IMR-90 (cell line): ENCODE measurements at regions not wholly inside any gene's neighbourhood (a gene's known extent, or its start where the extent isn't known, plus 50 kb on each side); places are given as distances from the start of the nearest gene placed in this dataset.

ENCODE experiments used
- ATAC-seq: fragments of 200-7000 bp; cut with Tn5 transposase; 2 replicates; pipeline ENCODE4 v1.9.1; 2020; ENCODE audit warnings: low read depth, mild to moderate bottlenecking, moderate library complexity
- BruUV-seq: library from RNA; stranded (reverse); fragments of 400-500 nt; replicated peaks from 2 replicates; lab custom pipeline; 2021; lab: Mats Ljungman, UMichigan
- CTCF ChIA-PET: fragments of 300-600 bp; formaldehyde crosslinking; extraction: SDS; loops from one replicate; lab custom pipeline; 2021; ENCODE audit warnings: antibody characterized with exemption; lab: Yijun Ruan, JAX
- POLR2A ChIA-PET: fragments of 300-600 bp; sonication (Branson Sonifier 250); formaldehyde crosslinking; loops from one replicate; lab custom pipeline; 2022; ENCODE audit warnings: antibody characterized with exemption; ENCODE audit not compliant: unreplicated experiment; lab: Charles Lee
- DNase-seq: peaks from one replicate; pipeline ENCODE4 v3.0.0; 2013
- H2AFZ ChIP-seq: replicated peaks from 2 replicates; pipeline ENCODE3; 2013; ENCODE audit warnings: low read length, mild to moderate bottlenecking; ENCODE audit not compliant: poor library complexity
- H2AK5ac ChIP-seq: 2 replicates; pipeline ENCODE4 v1.6.1; 2013; ENCODE audit warnings: low read depth, low read length, inconsistent platforms
- H2AK9ac ChIP-seq: replicated peaks from 2 replicates; pipeline ENCODE3; 2013; ENCODE audit warnings: mild to moderate bottlenecking, low read depth, low read length, moderate library complexity; ENCODE audit not compliant: poor library complexity
- H2BK120ac ChIP-seq: 2 replicates; pipeline ENCODE4 v1.6.1; 2013; ENCODE audit warnings: low read depth, low read length, inconsistent platforms
- H2BK15ac ChIP-seq: 3 replicates; pipeline ENCODE4 v1.6.1; 2013; ENCODE audit warnings: low read depth, low read length, inconsistent platforms
- H2BK20ac ChIP-seq: 2 replicates; pipeline ENCODE4 v1.6.1; 2013; ENCODE audit warnings: low read depth, mild to moderate bottlenecking, inconsistent platforms, low read length, moderate library complexity
- H2BK5ac ChIP-seq: 2 replicates; pipeline ENCODE4 v1.6.1; 2013; ENCODE audit warnings: mild to moderate bottlenecking, low read depth, low read length, inconsistent platforms; ENCODE audit not compliant: poor library complexity, severe bottlenecking
- H3K14ac ChIP-seq: replicated peaks from 2 replicates; pipeline ENCODE4 v1.6.1; 2013; ENCODE audit warnings: low read depth, low read length, inconsistent platforms
- H3K18ac ChIP-seq: 2 replicates; pipeline ENCODE4 v1.6.1; 2013; ENCODE audit warnings: low read depth, low read length, control low read depth
- H3K23ac ChIP-seq: 2 replicates; pipeline ENCODE4 v1.6.1; 2013; ENCODE audit warnings: low read depth, low read length, inconsistent platforms
- H3K27ac ChIP-seq: 2 replicates; pipeline ENCODE4 v1.5.1; 2013; ENCODE audit warnings: mild to moderate bottlenecking, control low read depth, low read length; ENCODE audit not compliant: insufficient read depth
- H3K27me3 ChIP-seq: 2 replicates; pipeline ENCODE4 v1.6.1; 2013; ENCODE audit warnings: low read length; ENCODE audit not compliant: control insufficient read depth, insufficient read depth
- H3K36me3 ChIP-seq: 2 replicates; pipeline ENCODE4 v1.6.1; 2013; ENCODE audit warnings: low read length, mixed read lengths; ENCODE audit not compliant: control insufficient read depth, insufficient read depth
- H3K4ac ChIP-seq: 2 replicates; pipeline ENCODE4 v1.6.1; 2013; ENCODE audit warnings: low read depth, low read length, inconsistent platforms
- H3K4me1 ChIP-seq: 2 replicates; pipeline ENCODE4 v1.6.1; 2013; ENCODE audit warnings: low read length, mixed read lengths; ENCODE audit not compliant: control insufficient read depth, insufficient read depth
- H3K4me2 ChIP-seq: 2 replicates; pipeline ENCODE4 v1.6.1; 2013; ENCODE audit warnings: low read depth, mild to moderate bottlenecking, control low read depth, low read length, moderate library complexity
- H3K4me3 ChIP-seq: 2 replicates; pipeline ENCODE4 v1.5.1; 2013; ENCODE audit warnings: low read depth, mild to moderate bottlenecking, control low read depth, low read length, moderate library complexity; ENCODE audit not compliant: insufficient read depth
- H3K56ac ChIP-seq: 2 replicates; pipeline ENCODE4 v1.6.1; 2013; ENCODE audit warnings: low read length, inconsistent platforms; ENCODE audit not compliant: insufficient read depth; ENCODE audit errors: extremely low read depth
- H3K79me1 ChIP-seq, 2 experiments: 2 replicates each; pipeline ENCODE4 v1.6.1; 2013; ENCODE audit warnings: low read length in 2 of 2, inconsistent platforms in 1 of 2, low read depth in 1 of 2
- H3K9ac ChIP-seq: 2 replicates; pipeline ENCODE4 v1.6.1; 2013; ENCODE audit warnings: low read depth, low read length, control low read depth
- H3K9me1 ChIP-seq: 2 replicates; pipeline ENCODE4 v1.6.1; 2013; ENCODE audit warnings: low read length, inconsistent platforms; ENCODE audit not compliant: insufficient read depth
- H3K9me3 ChIP-seq: 2 replicates; pipeline ENCODE4 v1.6.1; 2013; ENCODE audit warnings: low read length; ENCODE audit not compliant: control insufficient read depth, insufficient read depth
- H4K20me1 ChIP-seq: 2 replicates; pipeline ENCODE4 v1.6.1; 2013; ENCODE audit warnings: low read length, inconsistent platforms; ENCODE audit not compliant: insufficient read depth
- H4K5ac ChIP-seq: 2 replicates; pipeline ENCODE4 v1.6.1; 2013; ENCODE audit warnings: mild to moderate bottlenecking, low read depth, low read length, control low read depth
- H4K8ac ChIP-seq, 2 experiments: 2 replicates each; pipeline ENCODE4 v1.6.1; 2013; ENCODE audit warnings: low read depth in 2 of 2, low read length in 2 of 2, control low read depth in 1 of 2, inconsistent platforms in 1 of 2
- H4K91ac ChIP-seq: 2 replicates; pipeline ENCODE4 v1.6.1; 2013; ENCODE audit warnings: low read depth, low read length, inconsistent platforms; ENCODE audit not compliant: insufficient read depth
- CHD1 ChIP-seq: IDR thresholded peaks from 2 replicates; pipeline ENCODE4 v1.6.1; 2012; ENCODE audit warnings: low read depth, low read length, improper control_type of control experiment
- MAFK ChIP-seq: IDR thresholded peaks from 2 replicates; pipeline ENCODE4 v1.6.1; 2012; ENCODE audit warnings: low read depth, low read length, improper control_type of control experiment
- NFE2L2 ChIP-seq: fragments of 150-350 bp; IDR thresholded peaks from 2 replicates; pipeline ENCODE4 v1.6.1; 2016; ENCODE audit warnings: low read depth, mild to moderate bottlenecking, low read length
- RFX5 ChIP-seq: IDR thresholded peaks from 2 replicates; pipeline ENCODE4 v1.8.0; 2012; ENCODE audit warnings: low read depth, mild to moderate bottlenecking, low read length, moderate library complexity
- WGBS, 2 experiments: methylation state at CpG; one replicate each; pipeline versions ENCODE4 v1.1.5 to v1.1.7; 2013; ENCODE audit warnings: missing lambda C conversion rate in 2 of 2; ENCODE audit not compliant: insufficient read length in 1 of 2; ENCODE audit errors: extremely low coverage in 2 of 2; 5-methylcytosine and 5-hydroxymethylcytosine counted together
- dilution Hi-C: fragments of 300-500 bp; cut with HindIII; formaldehyde crosslinking; loops from one replicate; pipeline ENCODE4 v1.14.3; 2018; ENCODE audit warnings: low sequenced_read_pairs; ENCODE audit not compliant: unreplicated experiment
- in situ Hi-C: fragments of 300-500 bp; cut with MboI; formaldehyde crosslinking; loops from 3 replicates; pipeline ENCODE4 v1.14.3; 2019; ENCODE audit warnings: low sequenced_read_pairs, inconsistent platforms, mixed read lengths
- intact Hi-C: fragments of 100-400 bp; cut with micrococcal nuclease; formaldehyde crosslinking; loops from 2 replicates; pipeline ENCODE4 v1.10.0; 2022

DNA sequence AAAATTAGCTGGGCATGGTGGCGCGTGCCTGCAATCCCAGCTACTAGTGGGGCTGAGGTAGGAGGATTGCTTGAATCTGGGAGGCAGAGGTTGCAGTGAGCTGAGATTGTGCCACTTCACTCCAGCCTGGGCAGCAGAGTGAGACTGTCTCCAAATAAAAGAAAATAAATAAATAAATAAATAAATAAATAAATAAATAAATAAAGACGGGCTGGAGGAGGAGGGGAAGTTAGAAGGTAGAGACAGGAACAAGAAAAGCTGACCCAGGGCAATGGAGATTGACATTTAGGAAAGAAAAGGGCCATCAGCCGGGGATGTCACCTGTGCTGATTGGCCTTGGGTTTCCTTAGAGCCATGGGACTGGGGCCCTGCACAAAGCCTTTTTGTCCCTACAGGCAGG lies 153.7 kb upstream of the IGSF21 start:
- POLR2A ChIA-PET, result no interaction called here
- no peak for ATAC-seq

More for the DNA sequence above, 153.7 kb upstream of the IGSF21 start:
- no peak overlapping the region for H3K4me2 ChIP-seq
- no peak overlapping the region for H2BK20ac ChIP-seq
- no peak overlapping the region for H3K14ac ChIP-seq
- H3K4me3 ChIP-seq, result no peak overlapping the region
- no peak for DNase-seq
- no CpG with 5 or more reads among the region's 4 CpGs for whole genome bisulfite sequencing, 2 experiments
- no peaks in the 10 kb centered on the region for H3K36me3 ChIP-seq
- TF ChIP-seq RFX5, result no peak
- no peak for TF ChIP-seq MAFK
- TF ChIP-seq NFE2L2, result no peak
- no peak for TF ChIP-seq CHD1
- BruUV-seq, result no TSS peak
- no peak overlapping the region for H3K56ac ChIP-seq
- intact Hi-C loops, result no loop called here
- no peak overlapping the region for H4K5ac ChIP-seq
- no peaks in the 10 kb centered on the region for H3K9me1 ChIP-seq
- no peak overlapping the region for H4K8ac ChIP-seq
- H3K27me3 ChIP-seq, result peaks cover 1% of the 10 kb centered on the region; the same call in 1 of the 2 replicates
- no peak overlapping the region for H3K27ac ChIP-seq
- no peaks in the 10 kb centered on the region for H4K20me1 ChIP-seq
- H3K9ac ChIP-seq, result no peak overlapping the region
- no peak overlapping the region for H4K91ac ChIP-seq
- dilution Hi-C loops, result no loop called here
- no peak overlapping the region for H2AFZ ChIP-seq
- no peak overlapping the region for H2BK120ac ChIP-seq
- no peak overlapping the region for H3K4ac ChIP-seq
- no peak overlapping the region for H2BK5ac ChIP-seq
- in situ Hi-C loops, result no loop called here
- CTCF ChIA-PET, result no interaction called here
- no peaks in the 10 kb centered on the region for H3K4me1 ChIP-seq
- no peak overlapping the region for H2AK9ac ChIP-seq
- H3K18ac ChIP-seq, result no peak overlapping the region
- no peaks in the 10 kb centered on the region for H3K79me1 ChIP-seq
- no peak overlapping the region for H2AK5ac ChIP-seq
- no peaks in the 10 kb centered on the region for H3K9me3 ChIP-seq
- no peak overlapping the region for H2BK15ac ChIP-seq
- H3K23ac ChIP-seq, result no peak overlapping the region
